ENCODE measurements at regions not wholly inside any gene's neighbourhood (a gene's known extent, or its start where the extent isn't known, plus 50 kb on each side); places are given as distances from the start of the nearest gene placed in this dataset.
A peak's percentile ranks its signal among the peaks of the same experiment; 100 is the strongest.
"Not testable (repeated sequence)": the region's sequence is repeated elsewhere in the genome, so short reads cannot be mapped to it uniquely, and the experiment has no call there.

DNA sequence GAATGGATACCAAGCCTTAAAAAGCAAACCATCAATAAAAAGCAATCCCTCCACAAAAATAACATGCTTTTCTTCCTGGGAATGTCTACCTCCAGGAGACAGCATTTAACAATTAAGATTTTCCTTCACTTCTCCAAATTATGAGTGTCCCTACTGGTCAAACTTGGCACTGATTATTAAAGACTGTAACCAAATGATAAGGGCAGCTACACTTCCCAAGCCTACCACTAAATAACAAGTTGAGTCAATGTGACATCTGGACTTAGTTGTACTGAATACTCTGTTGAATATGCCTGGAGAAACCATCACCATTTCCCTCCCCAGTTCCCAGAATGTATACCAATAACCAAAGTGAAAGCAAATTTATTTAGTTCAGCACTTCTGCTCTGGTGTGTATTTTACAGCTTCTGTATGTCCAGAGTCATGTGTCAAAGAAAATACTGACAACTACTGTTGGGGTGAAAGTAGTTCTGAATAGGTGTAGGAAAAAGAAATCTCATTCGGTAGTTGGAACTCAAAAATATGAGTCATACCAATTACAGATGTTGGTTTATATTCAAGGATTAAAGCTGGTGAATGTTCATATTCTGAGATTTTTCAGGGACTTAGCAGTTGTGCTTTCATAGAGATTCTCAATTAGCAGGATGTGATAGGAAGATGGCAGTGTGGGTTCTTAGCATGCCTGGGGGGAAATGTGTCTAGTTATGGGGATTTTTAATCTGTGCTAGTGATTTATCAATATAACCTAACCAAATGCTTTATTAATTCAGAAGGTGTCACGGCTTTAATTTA lies 1291.6 kb upstream of the GYPC start:
- DNase-seq (ENCODE audit: low read depth), result no peak

DNA sequence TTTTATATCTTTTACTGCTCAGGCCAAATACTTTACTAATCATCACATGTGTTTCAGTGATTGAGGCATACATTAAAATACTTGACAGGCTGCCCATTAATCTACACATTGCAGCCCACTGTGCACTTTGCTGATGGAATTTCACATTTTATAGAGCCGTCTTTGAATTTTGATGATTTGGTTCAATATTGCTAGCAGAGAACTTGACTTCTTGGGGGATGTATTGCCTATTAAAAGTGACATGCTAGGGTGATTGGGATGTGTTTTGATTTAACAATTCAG lies 1291.0 kb upstream of the GYPC start:
- DNase-seq (ENCODE audit: low read depth), result no peak

DNA sequence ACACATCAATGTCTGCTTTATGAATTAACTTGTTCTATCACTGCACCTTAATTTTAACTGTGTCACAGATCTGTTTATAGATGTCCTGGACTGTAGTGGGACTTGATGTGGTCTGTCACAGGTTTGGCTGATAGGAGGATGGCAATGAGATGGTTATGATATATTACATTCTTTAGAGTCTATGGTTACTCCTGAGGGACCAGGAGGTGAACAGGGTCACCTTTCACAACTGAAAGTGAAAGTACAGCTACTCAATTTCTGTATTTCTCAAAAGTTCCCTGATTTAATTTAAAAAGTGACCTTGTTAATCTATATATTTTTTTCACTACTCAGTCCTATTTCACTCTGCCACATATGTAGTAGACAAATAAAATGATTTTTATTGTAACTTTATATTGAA lies 1284.1 kb upstream of the GYPC start:
- DNase-seq (ENCODE audit: low read depth), result no peak

DNA sequence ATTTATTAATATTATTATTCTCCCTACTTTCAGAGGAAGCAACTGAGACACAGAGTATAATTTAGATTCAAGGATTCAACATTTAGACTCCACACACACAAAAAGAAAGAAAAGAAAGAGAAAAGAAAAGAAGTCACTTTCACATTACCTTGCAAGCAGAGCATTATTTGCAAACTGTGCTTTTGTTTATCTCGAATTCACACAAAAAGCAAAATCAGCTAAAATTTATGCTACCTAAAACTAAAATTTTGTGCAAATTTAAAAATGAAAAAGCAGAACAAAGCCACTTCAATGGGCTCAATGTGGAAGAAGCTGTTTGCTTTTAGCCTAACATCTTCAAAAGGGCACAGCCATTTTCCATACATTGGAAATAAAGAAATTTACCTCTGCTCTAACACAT lies 1282.7 kb upstream of the GYPC start:
- no peak for DNase-seq (ENCODE audit: low read depth)

DNA sequence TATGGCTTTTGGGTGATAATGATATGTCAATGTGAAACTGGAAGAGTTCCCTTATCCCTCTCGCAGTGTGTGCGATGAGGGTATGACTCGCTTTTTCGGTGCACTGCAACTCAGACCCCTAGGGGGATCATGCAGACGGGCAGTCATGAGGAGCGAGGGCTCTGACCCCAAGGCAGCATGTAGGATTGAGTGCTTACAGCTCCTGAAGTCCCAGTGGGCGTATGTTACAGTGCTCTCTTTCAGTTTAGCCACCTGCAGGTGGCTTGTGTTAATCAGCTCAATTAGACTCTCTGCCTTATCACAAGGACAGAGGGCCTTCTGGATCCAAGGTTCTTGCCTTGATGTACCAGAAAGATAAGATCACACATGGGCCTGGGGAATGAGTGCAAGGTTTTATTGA lies 1269.9 kb upstream of the GYPC start:
- DNase-seq (ENCODE audit: low read depth), result no peak

DNA sequence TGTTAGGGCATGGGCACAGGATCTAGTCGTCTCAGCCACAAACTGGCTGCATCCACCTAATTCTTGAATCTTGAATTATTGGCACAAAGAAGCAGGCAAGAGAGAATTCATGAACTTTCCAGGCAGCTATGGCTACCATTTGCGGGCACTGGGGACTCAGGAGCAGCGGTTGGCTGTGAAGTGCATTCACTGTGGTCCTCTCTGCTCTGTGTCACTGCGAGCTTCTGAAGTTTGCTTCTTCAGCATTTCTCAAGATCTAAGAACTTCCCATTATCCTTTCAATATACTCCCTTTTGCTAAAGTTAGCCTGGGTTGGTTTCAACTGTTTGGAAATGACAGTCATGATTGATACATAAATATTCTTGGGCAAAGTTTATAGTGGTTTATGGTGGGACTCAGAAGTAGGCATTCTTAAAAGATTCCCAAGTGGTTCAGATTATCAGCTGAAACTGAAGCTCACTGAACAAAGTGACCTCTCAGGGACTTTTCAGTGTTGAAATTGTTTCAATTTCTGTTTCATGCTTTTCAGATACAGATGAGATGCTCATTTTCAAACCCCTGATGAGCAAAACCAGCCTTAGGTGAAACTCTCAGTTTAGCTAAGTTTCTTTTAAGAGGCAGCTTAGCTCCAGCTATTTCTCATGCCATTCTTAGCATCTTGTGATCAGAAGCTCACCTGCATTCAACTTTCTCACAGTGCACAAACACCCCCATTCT lies 1258.3 kb upstream of the GYPC start:
- no peak for DNase-seq (ENCODE audit: low read depth)

DNA sequence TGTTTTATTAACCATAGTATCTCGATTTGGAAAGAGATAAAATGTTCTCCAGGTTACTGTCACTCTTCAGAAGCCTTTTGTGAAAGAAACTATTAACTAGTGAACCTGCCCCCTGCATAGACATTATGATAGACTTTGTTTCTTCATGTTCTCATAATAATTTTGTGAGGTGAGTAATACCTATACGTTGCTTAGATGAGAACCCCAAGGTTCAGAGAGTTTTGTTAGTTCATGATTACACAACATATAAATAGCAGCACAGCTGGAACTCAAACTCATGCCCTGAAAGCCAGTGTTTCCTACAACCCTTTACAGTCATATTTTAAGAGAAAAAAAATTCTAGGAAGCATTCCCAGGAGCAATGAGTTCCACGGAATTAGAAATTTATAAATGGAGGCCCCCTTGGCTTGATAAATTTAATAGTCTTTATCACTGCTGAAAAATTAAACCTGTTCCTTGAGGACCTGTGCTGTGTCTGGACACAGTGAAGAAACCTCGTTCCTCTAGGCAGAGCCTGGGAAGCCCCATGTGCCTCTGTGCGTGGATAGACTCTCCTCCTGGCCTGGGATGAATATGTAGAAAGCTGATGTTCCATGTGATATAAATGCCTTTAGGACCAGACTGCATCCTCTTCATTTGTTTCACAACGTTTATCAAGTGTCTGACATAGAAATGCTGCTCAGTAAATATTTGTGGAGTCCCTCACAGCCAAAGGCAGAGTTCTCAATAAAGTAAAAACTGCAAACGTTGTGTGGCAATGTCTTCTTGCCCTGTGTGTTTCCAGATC lies 1257.0 kb upstream of the GYPC start:
- no peak for DNase-seq (ENCODE audit: low read depth)

DNA sequence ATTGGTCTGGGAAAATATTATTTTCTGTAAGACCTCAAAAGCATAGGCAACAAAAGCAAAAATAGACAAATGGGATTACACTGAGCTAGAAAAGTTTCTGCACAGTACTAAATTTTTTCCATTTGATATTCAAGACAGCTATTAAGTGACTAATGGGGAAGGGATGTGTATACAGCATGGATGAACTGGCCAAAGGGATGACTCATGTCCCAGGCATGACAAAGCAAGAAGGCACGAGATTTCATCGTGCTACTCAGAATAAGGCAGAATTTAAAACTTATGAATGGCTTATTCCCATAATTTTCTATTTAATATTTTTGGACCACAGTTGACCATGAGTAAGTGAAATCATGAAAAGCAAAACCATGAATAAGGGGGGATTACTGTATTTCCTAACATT lies 1250.1 kb upstream of the GYPC start:
- peak; percentile 94 for DNase-seq (ENCODE audit: low read depth)

DNA sequence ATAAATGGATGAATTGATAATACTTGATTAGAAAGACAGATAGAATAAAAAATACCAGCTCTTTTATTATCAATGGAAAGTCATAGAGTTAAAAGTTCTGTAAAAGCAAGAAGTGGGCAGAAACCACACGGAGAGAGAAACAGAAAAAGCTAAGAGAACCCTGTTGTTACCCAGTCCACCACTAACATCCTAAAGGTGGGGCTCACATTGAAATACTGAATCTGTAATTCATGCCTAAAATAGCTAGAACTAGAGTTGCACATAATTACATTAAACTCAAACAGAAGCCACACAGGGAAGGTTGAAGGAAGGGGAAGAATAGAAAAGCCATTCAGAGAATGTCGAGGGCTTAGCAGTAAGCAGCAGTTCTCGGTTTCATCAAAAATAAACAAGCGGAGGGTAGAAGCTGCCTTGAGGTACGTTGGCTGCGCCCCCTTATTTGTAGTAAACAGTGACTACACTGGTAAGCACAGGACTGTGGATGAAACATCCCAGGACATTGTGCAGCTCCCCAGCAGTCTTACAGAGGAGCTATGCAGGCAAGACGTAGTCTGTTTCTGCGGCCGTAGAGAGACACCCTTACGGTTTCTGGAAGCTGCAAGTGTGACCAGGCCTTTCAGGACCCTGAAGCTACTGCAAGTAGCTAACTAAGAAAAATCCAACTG lies 1247.0 kb upstream of the GYPC start:
- DNase-seq (ENCODE audit: low read depth), result no peak

DNA sequence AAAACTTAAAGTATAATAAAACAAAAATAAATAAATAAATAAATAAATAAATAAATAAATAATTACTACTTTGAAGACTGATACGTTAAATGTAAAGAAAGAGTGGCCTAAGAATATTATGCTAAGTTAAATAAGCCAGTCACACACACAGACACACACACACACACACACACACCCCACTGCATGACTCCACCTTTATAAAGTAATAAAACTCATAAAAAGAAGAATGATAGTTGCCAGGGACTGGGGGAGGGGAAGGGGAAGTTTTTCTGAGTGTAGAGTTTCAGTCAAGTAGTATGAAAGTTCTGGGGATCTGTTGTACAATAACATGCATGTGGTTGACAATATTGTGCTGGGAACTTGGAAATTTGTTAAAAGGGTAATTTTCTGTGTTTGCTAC lies 1237.5 kb upstream of the GYPC start:
- no peak for DNase-seq (ENCODE audit: low read depth)

DNA sequence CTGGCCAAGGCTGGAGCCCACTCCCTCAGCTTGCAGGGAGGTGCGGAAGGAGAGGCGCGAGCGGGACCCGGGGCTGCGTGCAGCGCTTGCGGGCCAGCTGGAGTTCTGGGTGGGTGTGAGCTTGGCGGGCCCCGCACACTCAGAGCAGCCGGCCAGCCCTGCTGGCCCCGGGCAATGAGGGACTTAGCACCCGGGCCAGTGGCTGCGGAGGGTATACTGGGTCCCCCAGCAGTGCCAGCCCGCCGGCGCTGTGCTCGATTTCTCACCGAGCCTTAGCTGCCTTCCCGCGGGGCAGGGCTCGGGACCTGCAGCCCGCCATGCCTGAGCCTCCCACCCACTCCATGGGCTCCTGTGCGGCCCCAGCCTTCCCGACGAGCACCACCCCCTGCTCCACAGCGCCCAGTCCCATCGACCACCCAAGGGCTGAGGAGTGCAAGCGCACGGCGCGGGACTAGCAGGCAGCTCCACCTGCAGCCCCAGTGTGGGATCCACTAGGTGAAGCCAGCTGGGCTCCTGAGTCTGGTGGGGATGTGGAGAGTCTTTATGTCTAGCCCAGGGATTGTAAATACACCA lies 1233.7 kb upstream of the GYPC start:
- DNase-seq (ENCODE audit: low read depth), result not testable (repeated sequence)

DNA sequence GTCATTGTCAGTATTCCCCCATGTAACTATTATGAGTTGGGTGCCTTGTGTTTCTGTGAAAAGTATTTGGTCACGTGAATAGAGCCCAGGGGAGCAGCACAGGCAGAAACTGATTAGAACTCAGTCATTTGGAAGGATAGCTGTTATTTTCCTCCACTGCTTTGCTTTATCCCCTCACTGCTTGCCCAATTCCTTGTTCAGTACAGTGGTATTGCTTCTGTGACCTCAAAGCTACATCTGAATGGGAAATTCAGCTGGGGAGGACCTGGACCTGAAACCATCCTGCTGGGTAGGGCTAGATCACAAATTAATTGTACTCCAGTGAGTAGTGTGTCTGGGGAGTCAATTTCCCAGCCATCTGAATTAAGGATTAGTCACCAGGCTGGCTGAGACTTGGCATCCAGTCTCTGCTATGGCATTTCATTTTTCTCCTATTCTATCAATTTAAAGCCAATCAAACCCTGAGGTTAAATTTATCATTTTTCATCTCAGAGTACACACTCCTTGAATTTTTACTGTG lies 1231.6 kb upstream of the GYPC start:
- no peak for DNase-seq (ENCODE audit: low read depth)

DNA sequence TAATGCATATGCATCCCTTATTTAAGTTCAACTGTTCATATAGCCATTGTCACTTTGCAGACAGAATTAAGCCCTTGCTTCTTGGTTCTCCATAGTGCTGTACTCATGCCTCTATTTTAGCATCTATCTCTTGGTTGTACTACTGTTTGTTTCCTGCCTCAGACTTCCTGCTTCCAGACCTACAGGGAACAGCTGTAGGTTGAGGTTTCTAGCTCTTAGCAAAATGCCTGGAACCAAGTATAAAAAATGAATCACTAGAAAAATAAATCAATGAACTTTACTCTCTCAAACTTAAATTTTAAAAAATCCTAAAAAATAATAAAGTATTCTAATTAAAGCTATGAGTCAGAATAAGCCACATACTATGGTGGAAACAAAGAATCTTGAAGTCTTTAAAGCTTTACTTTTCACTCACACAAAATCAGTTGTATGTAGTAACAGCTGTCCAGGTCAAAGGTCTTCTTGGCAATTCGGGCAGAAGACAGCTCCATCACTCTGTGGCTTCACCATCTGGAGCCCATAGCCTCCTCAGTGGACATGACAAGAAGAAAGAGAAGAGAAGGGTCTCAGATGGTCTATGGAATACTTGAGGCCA lies 1228.1 kb upstream of the GYPC start:
- DNase-seq (ENCODE audit: low read depth), result no peak

DNA sequence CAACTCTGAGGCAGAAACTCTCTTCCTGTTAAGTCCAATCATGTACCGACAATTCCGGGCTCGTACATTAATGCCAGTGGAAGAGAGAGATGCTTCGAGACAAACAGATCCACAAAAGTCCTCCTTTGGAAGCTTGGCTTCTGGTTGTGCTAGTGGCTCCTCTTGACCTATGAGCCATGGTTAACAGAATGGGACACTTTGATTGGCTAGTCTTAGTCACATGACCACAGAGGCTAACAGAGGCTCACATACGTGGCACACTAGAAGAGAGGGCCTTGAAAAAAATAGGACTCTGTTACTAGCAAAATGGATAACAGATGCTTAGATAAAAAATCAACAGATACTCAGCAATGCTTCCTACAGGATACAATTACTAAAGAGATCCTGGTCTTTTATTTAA lies 1211.9 kb upstream of the GYPC start:
- DNase-seq (ENCODE audit: low read depth), result no peak

DNA sequence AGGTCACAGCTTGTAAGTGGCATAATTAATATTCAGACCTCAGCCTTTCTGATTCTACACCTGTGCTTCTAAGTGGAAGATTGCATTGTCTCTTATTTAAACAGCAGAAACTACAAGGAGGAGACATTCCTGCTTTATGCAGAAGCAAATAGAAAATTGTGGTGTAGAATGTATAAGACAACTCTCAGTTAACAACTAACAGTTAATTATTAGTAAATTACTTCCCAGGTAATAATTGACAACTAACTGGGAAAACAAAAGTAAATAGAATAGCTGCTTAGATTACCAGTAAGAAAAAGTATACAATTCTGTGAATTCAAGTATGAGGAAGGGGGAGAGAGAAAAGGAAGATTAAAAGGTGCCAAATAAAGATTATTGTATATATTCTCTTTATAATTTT lies 1210.5 kb upstream of the GYPC start:
- DNase-seq (ENCODE audit: low read depth), result no peak

DNA sequence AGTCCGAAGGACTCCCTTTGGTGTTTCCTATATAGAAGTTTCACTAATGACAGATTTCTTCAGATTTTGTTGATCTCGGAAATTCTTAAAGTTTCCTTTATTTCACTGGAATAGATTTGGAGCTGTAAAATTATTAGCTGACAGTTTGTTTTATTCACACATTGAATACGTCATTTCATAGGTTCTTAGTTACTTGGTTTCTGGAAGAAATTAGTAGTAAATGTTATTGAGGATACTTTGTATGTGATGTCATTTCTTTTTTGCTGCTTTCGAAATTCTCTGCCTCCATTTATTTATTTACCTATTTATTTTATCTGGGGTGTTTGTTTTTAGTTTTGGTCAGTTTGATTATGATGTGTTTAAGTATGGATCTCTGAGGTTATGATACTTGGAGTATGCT lies 1205.9 kb upstream of the GYPC start:
- no peak for DNase-seq (ENCODE audit: low read depth)

DNA sequence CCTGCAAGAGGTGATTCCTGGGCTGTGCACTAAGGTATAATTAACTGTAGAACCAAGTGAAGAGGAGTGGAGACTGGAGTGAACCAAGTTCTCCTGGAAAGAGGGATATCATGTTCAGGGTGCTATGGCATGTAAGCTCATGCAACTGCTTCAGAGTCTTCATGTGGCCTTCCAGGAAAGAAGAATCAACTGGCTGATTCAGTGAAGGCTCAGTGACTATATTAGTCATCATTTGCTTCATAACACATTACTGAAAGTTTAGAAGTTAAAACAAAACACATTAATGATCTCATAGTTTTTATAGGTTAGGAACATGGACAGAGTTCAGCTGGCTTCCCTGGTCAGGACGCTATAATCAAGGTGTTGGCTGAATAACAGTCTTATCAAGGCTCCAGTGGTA lies 1200.8 kb upstream of the GYPC start:
- DNase-seq (ENCODE audit: low read depth), result no peak

DNA sequence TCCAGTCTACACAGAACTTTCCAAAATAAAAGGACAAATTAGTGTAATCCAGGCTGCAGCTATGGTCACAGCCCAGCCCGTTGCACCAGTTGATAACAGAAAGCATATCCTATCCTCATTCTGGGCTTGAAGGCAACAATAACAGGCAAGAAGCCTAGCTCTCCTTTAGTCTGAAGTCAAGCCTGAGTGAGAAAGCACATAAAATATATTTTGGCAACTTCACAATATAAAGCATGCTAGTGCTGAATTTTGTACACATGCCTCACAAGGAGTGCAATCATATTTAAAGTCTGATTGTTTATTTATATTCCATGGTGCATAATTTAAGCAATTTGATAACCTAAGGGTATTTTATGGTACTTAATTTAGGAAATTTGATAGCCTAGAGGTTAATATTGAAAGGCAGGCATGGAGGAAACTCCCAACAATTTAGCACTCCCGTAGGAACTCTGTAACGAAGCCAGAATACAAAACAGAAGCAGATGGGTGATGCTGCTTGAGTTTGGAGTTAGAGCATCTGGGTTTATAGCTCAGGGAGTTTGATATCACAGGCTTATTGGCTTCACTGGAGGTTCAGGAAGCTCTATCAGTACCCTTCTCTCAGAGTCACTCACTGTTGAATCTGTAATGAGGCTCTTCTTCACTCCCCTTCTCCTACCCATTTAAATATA lies 1199.1 kb upstream of the GYPC start:
- DNase-seq (ENCODE audit: low read depth), result no peak

DNA sequence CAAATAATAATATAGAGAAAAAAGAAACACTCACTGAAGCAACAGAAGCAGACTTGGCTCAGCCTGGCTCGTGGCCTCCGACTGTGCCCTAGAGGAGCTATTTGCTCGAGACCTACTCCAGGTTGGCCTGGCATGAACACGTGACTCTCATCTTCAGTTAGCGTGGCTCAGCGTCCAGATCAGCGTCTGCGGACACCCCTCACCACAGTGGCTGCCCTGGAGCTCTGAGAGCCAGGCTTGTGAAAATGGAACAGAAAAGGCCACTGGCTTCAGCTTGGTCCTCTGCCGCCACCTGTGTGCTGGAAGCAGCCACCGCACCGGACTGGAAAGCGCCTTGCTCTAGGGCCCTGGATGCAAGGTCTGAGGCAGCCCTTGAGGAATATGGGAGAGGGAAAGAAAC lies 1184.0 kb upstream of the GYPC start:
- DNase-seq (ENCODE audit: low read depth), result peak; percentile 10

DNA sequence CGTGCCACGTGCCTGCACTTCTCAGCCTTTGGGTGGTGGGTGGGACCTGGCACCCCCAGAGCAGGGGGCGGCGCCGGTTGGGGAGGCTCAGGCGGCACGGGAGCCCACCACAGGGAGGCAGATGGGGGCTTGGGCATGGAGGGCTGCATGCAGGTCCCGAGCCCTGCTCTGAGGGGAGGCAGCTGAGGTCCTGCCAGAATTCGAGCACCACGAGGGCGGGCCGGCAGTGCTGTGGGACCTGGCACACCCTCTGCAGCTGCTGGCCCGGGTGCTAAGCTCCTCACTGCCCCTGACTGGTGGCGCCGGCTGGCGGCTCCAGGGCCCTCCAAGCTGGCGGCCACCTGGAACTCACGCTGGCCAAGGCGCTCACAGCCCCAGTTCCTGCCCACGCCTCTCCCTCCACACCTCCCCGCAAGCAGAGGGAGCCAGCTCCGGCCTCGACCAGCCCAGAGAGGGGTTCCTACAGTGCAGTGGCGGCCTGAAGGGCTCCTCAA lies 1176.8 kb upstream of the GYPC start:
- no peak for DNase-seq (ENCODE audit: low read depth)

DNA sequence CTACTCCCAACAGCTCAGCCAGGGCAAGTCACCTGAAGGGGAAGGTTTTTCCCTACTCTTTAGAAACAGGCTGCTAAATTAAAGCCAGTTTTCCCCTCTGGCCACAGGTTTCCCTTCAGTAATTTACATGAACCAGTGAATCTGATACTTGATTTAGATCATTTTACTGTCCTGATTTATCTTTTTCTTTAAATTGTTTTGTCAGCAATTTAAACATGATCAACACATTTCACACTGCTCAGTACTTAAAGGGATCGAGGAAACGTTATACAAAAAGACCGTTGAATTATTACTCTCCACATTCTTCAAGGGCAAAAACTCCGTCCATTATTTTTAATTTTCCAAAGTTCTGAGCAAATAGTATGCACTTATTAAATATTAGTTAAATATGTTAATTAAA lies 1165.7 kb upstream of the GYPC start:
- no peak for DNase-seq (ENCODE audit: low read depth)

Measured in ELR (cell line).